Activated CD8-positive, alpha-beta T cell treated with anti-CD3 and anti-CD28 coated beads for 36 hours (primary cell): ENCODE measurements at regions not wholly inside any gene's neighbourhood (a gene's known extent, or its start where the extent isn't known, plus 50 kb on each side); places are given as distances from the start of the nearest gene placed in this dataset.

Experiments
- ATAC-seq: fragments of 200-7000 bp; cut with Tn5 transposase; one replicate; pipeline ENCODE4 v1.10.0; 2021; ENCODE audit warnings: mild to moderate bottlenecking, moderate library complexity
- CTCF ChIA-PET: fragments of 350-600 bp; sonication (Branson Sonifier 250); formaldehyde crosslinking; loops from one replicate; lab custom pipeline; 2021; ENCODE audit warnings: antibody characterized with exemption; lab: Charles Lee
- POLR2A ChIA-PET: fragments of 350-600 bp; sonication (Branson Sonifier 250); formaldehyde crosslinking; loops from one replicate; lab custom pipeline; 2021; ENCODE audit warnings: antibody characterized with exemption; lab: Charles Lee
- DNase-seq: peaks from one replicate; pipeline ENCODE4 v3.0.0-alpha.2; 2020
- H3K27ac Mint-ChIP-seq: one replicate; pipeline ENCODE4 v1.8.0; 2021; ENCODE audit warnings: mild to moderate bottlenecking, mixed read lengths
- H3K27me3 Mint-ChIP-seq: one replicate; pipeline ENCODE4 v1.8.0; 2021; ENCODE audit warnings: mixed read lengths
- H3K36me3 Mint-ChIP-seq: one replicate; pipeline ENCODE4 v1.8.0; 2021; ENCODE audit warnings: low read depth, mixed read lengths
- H3K4me1 Mint-ChIP-seq: one replicate; pipeline ENCODE4 v1.8.0; 2021; ENCODE audit warnings: low read depth, mixed read lengths
- H3K4me3 Mint-ChIP-seq: one replicate; pipeline ENCODE4 v1.8.0; 2021; ENCODE audit warnings: mild to moderate bottlenecking, moderate library complexity, mixed read lengths
- H3K9me3 Mint-ChIP-seq: one replicate; pipeline ENCODE4 v1.8.0; 2021; ENCODE audit warnings: mixed read lengths
- intact Hi-C: fragments of 100-400 bp; cut with micrococcal nuclease; formaldehyde crosslinking; loops from one replicate; pipeline ENCODE4 v1.10.0; 2022
- TF ChIP-seq, protein P1 (sequence below): fragments of 200-600 bp; IDR thresholded peaks from one replicate; pipeline ENCODE4 v1.8.0; 2022; ENCODE audit warnings: antibody characterized with exemption, mild to moderate bottlenecking

GRCh38 chr21:26405071-26405470 is 168.0 kb downstream of the CYYR1 start:
- intact Hi-C loops: no loop called here
- no peaks in the 10 kb centered on the region for H3K36me3 Mint-ChIP-seq
- TF ChIP-seq, protein P1, sequence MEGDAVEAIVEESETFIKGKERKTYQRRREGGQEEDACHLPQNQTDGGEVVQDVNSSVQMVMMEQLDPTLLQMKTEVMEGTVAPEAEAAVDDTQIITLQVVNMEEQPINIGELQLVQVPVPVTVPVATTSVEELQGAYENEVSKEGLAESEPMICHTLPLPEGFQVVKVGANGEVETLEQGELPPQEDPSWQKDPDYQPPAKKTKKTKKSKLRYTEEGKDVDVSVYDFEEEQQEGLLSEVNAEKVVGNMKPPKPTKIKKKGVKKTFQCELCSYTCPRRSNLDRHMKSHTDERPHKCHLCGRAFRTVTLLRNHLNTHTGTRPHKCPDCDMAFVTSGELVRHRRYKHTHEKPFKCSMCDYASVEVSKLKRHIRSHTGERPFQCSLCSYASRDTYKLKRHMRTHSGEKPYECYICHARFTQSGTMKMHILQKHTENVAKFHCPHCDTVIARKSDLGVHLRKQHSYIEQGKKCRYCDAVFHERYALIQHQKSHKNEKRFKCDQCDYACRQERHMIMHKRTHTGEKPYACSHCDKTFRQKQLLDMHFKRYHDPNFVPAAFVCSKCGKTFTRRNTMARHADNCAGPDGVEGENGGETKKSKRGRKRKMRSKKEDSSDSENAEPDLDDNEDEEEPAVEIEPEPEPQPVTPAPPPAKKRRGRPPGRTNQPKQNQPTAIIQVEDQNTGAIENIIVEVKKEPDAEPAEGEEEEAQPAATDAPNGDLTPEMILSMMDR: no peak
- ChIA-PET POLR2A (no interaction called here), CTCF (no interaction called here)
- peaks cover 7% of the 10 kb centered on the region for H3K4me1 Mint-ChIP-seq
- H3K9me3 Mint-ChIP-seq: peaks cover 6% of the 10 kb centered on the region
- no peak overlapping the region for H3K27ac Mint-ChIP-seq
- peaks cover under 1% of the 10 kb centered on the region for H3K27me3 Mint-ChIP-seq
- no peak overlapping the region for H3K4me3 Mint-ChIP-seq
- no peak for DNase-seq
- no peak for ATAC-seq

- TF ChIP-seq, protein P1: no peak
- DNase-seq: no peak
- POLR2A ChIA-PET: no interaction called here
- intact Hi-C loops: no loop called here
- H3K36me3 Mint-ChIP-seq: no peaks in the 10 kb centered on the region
- no peak for ATAC-seq
- peaks cover 2% of the 10 kb centered on the region for H3K27me3 Mint-ChIP-seq
- CTCF ChIA-PET: no interaction called here
- H3K27ac Mint-ChIP-seq: no peak overlapping the region
- peaks cover 6% of the 10 kb centered on the region for H3K9me3 Mint-ChIP-seq
- peaks cover 7% of the 10 kb centered on the region for H3K4me1 Mint-ChIP-seq
- no peak overlapping the region for H3K4me3 Mint-ChIP-seq
Observed at GRCh38 chr21:26404288-26404687, 168.8 kb downstream of the CYYR1 start.

DNA sequence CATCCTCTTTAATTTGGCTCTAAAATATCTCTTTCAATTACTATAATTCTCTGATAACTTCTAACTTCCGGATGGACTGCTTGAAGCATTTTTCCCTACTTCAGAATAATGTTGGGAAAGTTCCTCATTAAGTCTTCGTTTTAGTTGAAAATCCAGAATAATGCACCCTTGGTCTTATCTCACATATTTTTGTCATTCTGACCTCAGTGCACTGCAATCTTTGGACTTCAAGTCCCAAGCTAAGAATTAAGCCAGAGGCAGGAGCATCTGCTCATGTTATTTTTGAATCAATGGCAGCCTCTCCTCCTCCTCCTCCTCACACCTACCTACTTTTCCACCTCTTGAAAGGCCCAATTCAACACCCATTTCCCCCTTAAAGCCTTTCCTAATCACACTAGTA is 169.8 kb downstream of the CYYR1 start:
- ChIA-PET POLR2A (no interaction called here), CTCF (no interaction called here)
- intact Hi-C loops: no loop called here
- peaks cover 2% of the 10 kb centered on the region for H3K27me3 Mint-ChIP-seq
- peaks cover 7% of the 10 kb centered on the region for H3K4me1 Mint-ChIP-seq
- TF ChIP-seq, protein P1: no peak
- peaks cover 6% of the 10 kb centered on the region for H3K9me3 Mint-ChIP-seq
- H3K27ac Mint-ChIP-seq: no peak overlapping the region
- DNase-seq: no peak
- ATAC-seq: no peak
- no peak overlapping the region for H3K4me3 Mint-ChIP-seq
- no peaks in the 10 kb centered on the region for H3K36me3 Mint-ChIP-seq

- no peaks in the 10 kb centered on the region for H3K4me1 Mint-ChIP-seq
- no peak overlapping the region for H3K27ac Mint-ChIP-seq
- H3K27me3 Mint-ChIP-seq: peaks cover 2% of the 10 kb centered on the region
- no peak overlapping the region for H3K4me3 Mint-ChIP-seq
- H3K36me3 Mint-ChIP-seq: no peaks in the 10 kb centered on the region
- H3K9me3 Mint-ChIP-seq: peaks cover 3% of the 10 kb centered on the region
- ATAC-seq: no peak
- CTCF ChIA-PET: no interaction called here
- TF ChIP-seq, protein P1: no peak
- intact Hi-C loops: no loop called here
- POLR2A ChIA-PET: no interaction called here
- DNase-seq: no peak
Observed at GRCh38 chr21:26397545-26397944, 175.5 kb downstream of the CYYR1 start.

GRCh38 chr21:26394341-26394740 is 178.7 kb downstream of the CYYR1 start:
- CTCF ChIA-PET: no interaction called here
- H3K27ac Mint-ChIP-seq: no peak overlapping the region
- H3K36me3 Mint-ChIP-seq: no peaks in the 10 kb centered on the region
- intact Hi-C loops: no loop called here
- no peaks in the 10 kb centered on the region for H3K27me3 Mint-ChIP-seq
- TF ChIP-seq, protein P1: no peak
- no peak overlapping the region for H3K4me3 Mint-ChIP-seq
- ATAC-seq: no peak
- POLR2A ChIA-PET: no interaction called here
- DNase-seq: no peak
- H3K9me3 Mint-ChIP-seq: no peaks in the 10 kb centered on the region
- no peaks in the 10 kb centered on the region for H3K4me1 Mint-ChIP-seq
